ENCODE measurements at regions not wholly inside any gene's neighbourhood (a gene's known extent, or its start where the extent isn't known, plus 50 kb on each side); places are given as distances from the start of the nearest gene placed in this dataset.

- H3K27me3 ChIP-seq (ENCODE audit: insufficient read depth, low read depth, low read length): no peaks in the 10 kb centered on the region
- no peaks in the 10 kb centered on the region for H3F3A ChIP-seq (ENCODE audit: insufficient read depth, low read length, poor library complexity, severe bottlenecking)
- H3K4me3 ChIP-seq (ENCODE audit: low read length): no peak overlapping the region
- no peaks in the 10 kb centered on the region for H3K9me3 ChIP-seq (ENCODE audit: low read length)
- H3K79me2 ChIP-seq (replicated peaks; ENCODE audit: insufficient read depth, low read length): no peaks in the 10 kb centered on the region
- H4K20me1 ChIP-seq (ENCODE audit: insufficient read depth): no peaks in the 10 kb centered on the region
- TF ChIP-seq RAD21 (conservative IDR thresholded peaks at IDR 0.05): no peak
- TF ChIP-seq TAF1 (IDR thresholded peaks at IDR 0.05; ENCODE audit: low read depth): no peak
- TF ChIP-seq REST (IDR thresholded peaks at IDR 0.05; ENCODE audit: borderline replicate concordance): no peak
- TF ChIP-seq POLR2AphosphoS5 (IDR thresholded peaks at IDR 0.05): no peak
- TF ChIP-seq MXI1 (conservative IDR thresholded peaks at IDR 0.05; ENCODE audit: poor library complexity, severe bottlenecking): no peak
- no peak for TF ChIP-seq SMC3 (conservative IDR thresholded peaks at IDR 0.05; ENCODE audit: poor library complexity)
- H3K36me3 ChIP-seq (ENCODE audit: insufficient read depth, low read length): no peaks in the 10 kb centered on the region
- H3K9ac ChIP-seq (ENCODE audit: low read length): no peak overlapping the region
- no peak overlapping the region for H3K27ac ChIP-seq (ENCODE audit: low read length)
- H2AFZ ChIP-seq (ENCODE audit: low read depth, low read length): no peak overlapping the region
- no peak overlapping the region for H3K4me2 ChIP-seq (ENCODE audit: low read length)
- no peaks in the 10 kb centered on the region for H3K9me2 ChIP-seq (ENCODE audit: insufficient read depth, low read length)
Observed at GRCh38 chrX:127057891-127058619, 238.5 kb downstream of the PRR32 start.

GRCh38 chrX:127085939-127086338 is 266.4 kb downstream of the PRR32 start:
- Histone ChIP-seq H3K27ac (ENCODE audit: low read length) (no peak overlapping the region), H3K27me3 (ENCODE audit: insufficient read depth, low read depth, low read length) (no peaks in the 10 kb centered on the region), H3K4me2 (ENCODE audit: low read length) (no peak overlapping the region), H3K9ac (ENCODE audit: low read length) (no peak overlapping the region), H3K79me2 (replicated peaks; ENCODE audit: insufficient read depth, low read length) (no peaks in the 10 kb centered on the region), H4K20me1 (ENCODE audit: insufficient read depth) (no peaks in the 10 kb centered on the region), H2AFZ (ENCODE audit: low read depth, low read length) (no peak overlapping the region), H3K36me3 (ENCODE audit: insufficient read depth, low read length) (no peaks in the 10 kb centered on the region), H3K9me2 (ENCODE audit: insufficient read depth, low read length) (no peaks in the 10 kb centered on the region), H3K9me3 (ENCODE audit: low read length) (no peaks in the 10 kb centered on the region), H3F3A (ENCODE audit: insufficient read depth, low read length, poor library complexity, severe bottlenecking) (no peaks in the 10 kb centered on the region), H3K4me3 (ENCODE audit: low read length) (no peak overlapping the region)
- TF ChIP-seq SMC3 (conservative IDR thresholded peaks at IDR 0.05; ENCODE audit: poor library complexity): no peak
- TF ChIP-seq EZH2 (IDR thresholded peaks at IDR 0.05; ENCODE audit: borderline replicate concordance, insufficient read depth, low read length, poor library complexity, severe bottlenecking): no peak
- no peak for TF ChIP-seq EP300 (conservative IDR thresholded peaks at IDR 0.05; ENCODE audit: poor library complexity, severe bottlenecking)
- TF ChIP-seq REST (IDR thresholded peaks at IDR 0.05; ENCODE audit: borderline replicate concordance): no peak
- no peak for TF ChIP-seq RAD21 (conservative IDR thresholded peaks at IDR 0.05)
- no peak for TF ChIP-seq TAF1 (IDR thresholded peaks at IDR 0.05; ENCODE audit: low read depth)
- no peak for TF ChIP-seq POLR2AphosphoS5 (IDR thresholded peaks at IDR 0.05)
- TF ChIP-seq CTCF (IDR thresholded peaks at IDR 0.05; ENCODE audit: poor library complexity, severe bottlenecking): no peak
- TF ChIP-seq MXI1 (conservative IDR thresholded peaks at IDR 0.05; ENCODE audit: poor library complexity, severe bottlenecking): no peak

Data from neural cell (in vitro differentiated cells).